ENCODE measurements at regions not wholly inside any gene's neighbourhood (a gene's known extent, or its start where the extent isn't known, plus 50 kb on each side); places are given as distances from the start of the nearest gene placed in this dataset.
"Not testable (repeated sequence)": the region's sequence is repeated elsewhere in the genome, so short reads cannot be mapped to it uniquely, and the experiment has no call there.

- no peak for DNase-seq
Measured at GRCh38 chr21:15638856-15639549, 90.8 kb upstream of the USP25 start.

GRCh38 chr21:15640113-15640512, 89.7 kb upstream of the USP25 start:
- not testable (repeated sequence) for DNase-seq

GRCh38 chr21:15644489-15644888, 85.3 kb upstream of the USP25 start:
- no peak for DNase-seq

GRCh38 chr21:15645830-15646229, 84.0 kb upstream of the USP25 start:
- DNase-seq: no peak

GRCh38 chr21:15650735-15651134, 79.0 kb upstream of the USP25 start:
- no peak for DNase-seq

- DNase-seq: no peak
Measured at GRCh38 chr21:15651172-15651571, 78.6 kb upstream of the USP25 start.

- DNase-seq: no peak
Measured at GRCh38 chr21:15653710-15654109, 76.1 kb upstream of the USP25 start.

GRCh38 chr21:15654171-15654570, 75.6 kb upstream of the USP25 start:
- no peak for DNase-seq

- DNase-seq: no peak
Measured at GRCh38 chr21:15659753-15660422, 69.9 kb upstream of the USP25 start.

GRCh38 chr21:15660423-15660804, 69.4 kb upstream of the USP25 start:
- DNase-seq: no peak

- no peak for DNase-seq
Measured at GRCh38 chr21:15667010-15667409, 62.8 kb upstream of the USP25 start.

GRCh38 chr21:15667819-15668218, 62.0 kb upstream of the USP25 start:
- DNase-seq: no peak

- no peak for DNase-seq
Measured at GRCh38 chr21:15669247-15669646, 60.5 kb upstream of the USP25 start.

- DNase-seq: no peak
Measured at GRCh38 chr21:15671188-15671587, 58.6 kb upstream of the USP25 start.

GRCh38 chr21:15672578-15672977, 57.2 kb upstream of the USP25 start:
- DNase-seq: not testable (repeated sequence)

- no peak for DNase-seq
Measured at GRCh38 chr21:15676935-15677334, 52.8 kb upstream of the USP25 start.

- no peak for DNase-seq
Measured at GRCh38 chr21:15679630-15680029, 50.2 kb upstream of the USP25 start.
